ENCODE measurements at regions not wholly inside any gene's neighbourhood (a gene's known extent, or its start where the extent isn't known, plus 50 kb on each side); places are given as distances from the start of the nearest gene placed in this dataset.

DNA sequence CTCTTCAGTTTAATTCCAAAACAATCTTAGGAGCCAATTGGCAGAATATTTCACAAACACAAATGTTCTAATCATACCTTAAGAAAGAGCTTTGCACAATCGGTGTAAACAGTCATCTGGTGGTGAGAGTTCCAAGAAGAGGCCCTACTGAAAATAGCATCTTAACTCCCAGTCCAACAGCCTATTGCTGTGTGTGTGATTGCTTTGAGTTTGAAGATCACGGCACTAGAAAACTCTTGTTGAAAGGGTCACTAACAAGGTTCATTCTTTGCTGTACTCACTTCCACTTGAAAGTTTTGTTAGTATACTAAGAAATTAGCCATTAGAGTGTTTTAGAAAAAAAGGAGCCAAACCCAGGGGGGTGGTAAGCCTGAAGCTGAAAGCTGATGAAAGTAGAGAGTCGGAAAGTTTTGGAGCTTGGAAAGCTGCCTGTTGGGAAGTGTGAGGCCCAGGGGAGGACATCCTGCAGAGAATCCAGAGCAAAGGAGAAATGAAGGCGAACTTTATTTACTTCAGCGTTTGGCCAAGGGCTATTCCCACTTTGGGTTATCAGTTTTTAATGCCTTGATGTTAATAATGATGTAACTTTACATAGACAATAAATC, 180.3 kb upstream of the GHR start:
- TF ChIP-seq, protein P1, sequence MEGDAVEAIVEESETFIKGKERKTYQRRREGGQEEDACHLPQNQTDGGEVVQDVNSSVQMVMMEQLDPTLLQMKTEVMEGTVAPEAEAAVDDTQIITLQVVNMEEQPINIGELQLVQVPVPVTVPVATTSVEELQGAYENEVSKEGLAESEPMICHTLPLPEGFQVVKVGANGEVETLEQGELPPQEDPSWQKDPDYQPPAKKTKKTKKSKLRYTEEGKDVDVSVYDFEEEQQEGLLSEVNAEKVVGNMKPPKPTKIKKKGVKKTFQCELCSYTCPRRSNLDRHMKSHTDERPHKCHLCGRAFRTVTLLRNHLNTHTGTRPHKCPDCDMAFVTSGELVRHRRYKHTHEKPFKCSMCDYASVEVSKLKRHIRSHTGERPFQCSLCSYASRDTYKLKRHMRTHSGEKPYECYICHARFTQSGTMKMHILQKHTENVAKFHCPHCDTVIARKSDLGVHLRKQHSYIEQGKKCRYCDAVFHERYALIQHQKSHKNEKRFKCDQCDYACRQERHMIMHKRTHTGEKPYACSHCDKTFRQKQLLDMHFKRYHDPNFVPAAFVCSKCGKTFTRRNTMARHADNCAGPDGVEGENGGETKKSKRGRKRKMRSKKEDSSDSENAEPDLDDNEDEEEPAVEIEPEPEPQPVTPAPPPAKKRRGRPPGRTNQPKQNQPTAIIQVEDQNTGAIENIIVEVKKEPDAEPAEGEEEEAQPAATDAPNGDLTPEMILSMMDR (tag by site-specific recombination; IDR thresholded peaks at IDR 0.05), result no peak
- TF ChIP-seq ZNF335 (tag by site-specific recombination; conservative IDR thresholded peaks at IDR 0.05) (no peak), WT1 (tag by site-specific recombination; IDR thresholded peaks at IDR 0.05) (no peak), ZNF558 (tag by site-specific recombination; IDR thresholded peaks at IDR 0.05) (no peak), ZNF626 (tag by site-specific recombination; IDR thresholded peaks at IDR 0.05) (no peak), ZNF24 (tag by site-specific recombination; IDR thresholded peaks at IDR 0.05) (no peak)
- TF ChIP-seq, protein P2, sequence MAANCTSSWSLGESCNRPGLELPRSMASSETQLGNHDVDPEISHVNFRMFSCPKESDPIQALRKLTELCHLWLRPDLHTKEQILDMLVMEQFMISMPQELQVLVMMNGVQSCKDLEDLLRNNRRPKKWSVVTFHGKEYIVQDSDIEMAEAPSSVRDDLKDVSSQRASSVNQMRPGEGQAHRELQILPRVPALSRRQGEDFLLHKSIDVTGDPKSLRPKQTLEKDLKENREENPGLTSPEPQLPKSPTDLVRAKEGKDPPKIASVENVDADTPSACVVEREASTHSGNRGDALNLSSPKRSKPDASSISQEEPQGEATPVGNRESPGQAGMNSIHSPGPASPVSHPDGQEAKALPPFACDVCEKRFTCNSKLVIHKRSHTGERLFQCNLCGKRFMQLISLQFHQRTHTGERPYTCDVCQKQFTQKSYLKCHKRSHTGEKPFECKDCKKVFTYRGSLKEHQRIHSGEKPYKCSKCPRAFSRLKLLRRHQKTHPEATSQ (tag by site-specific recombination; IDR thresholded peaks at IDR 0.05), result no peak
- TF ChIP-seq, protein P3, sequence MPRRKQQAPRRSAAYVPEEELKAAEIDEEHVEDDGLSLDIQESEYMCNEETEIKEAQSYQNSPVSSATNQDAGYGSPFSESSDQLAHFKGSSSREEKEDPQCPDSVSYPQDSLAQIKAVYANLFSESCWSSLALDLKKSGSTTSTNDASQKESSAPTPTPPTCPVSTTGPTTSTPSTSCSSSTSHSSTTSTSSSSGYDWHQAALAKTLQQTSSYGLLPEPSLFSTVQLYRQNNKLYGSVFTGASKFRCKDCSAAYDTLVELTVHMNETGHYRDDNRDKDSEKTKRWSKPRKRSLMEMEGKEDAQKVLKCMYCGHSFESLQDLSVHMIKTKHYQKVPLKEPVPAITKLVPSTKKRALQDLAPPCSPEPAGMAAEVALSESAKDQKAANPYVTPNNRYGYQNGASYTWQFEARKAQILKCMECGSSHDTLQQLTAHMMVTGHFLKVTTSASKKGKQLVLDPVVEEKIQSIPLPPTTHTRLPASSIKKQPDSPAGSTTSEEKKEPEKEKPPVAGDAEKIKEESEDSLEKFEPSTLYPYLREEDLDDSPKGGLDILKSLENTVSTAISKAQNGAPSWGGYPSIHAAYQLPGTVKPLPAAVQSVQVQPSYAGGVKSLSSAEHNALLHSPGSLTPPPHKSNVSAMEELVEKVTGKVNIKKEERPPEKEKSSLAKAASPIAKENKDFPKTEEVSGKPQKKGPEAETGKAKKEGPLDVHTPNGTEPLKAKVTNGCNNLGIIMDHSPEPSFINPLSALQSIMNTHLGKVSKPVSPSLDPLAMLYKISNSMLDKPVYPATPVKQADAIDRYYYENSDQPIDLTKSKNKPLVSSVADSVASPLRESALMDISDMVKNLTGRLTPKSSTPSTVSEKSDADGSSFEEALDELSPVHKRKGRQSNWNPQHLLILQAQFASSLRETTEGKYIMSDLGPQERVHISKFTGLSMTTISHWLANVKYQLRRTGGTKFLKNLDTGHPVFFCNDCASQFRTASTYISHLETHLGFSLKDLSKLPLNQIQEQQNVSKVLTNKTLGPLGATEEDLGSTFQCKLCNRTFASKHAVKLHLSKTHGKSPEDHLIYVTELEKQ (tag by site-specific recombination; IDR thresholded peaks at IDR 0.05; ENCODE audit: borderline replicate concordance), result no peak
- TF ChIP-seq, protein P4, sequence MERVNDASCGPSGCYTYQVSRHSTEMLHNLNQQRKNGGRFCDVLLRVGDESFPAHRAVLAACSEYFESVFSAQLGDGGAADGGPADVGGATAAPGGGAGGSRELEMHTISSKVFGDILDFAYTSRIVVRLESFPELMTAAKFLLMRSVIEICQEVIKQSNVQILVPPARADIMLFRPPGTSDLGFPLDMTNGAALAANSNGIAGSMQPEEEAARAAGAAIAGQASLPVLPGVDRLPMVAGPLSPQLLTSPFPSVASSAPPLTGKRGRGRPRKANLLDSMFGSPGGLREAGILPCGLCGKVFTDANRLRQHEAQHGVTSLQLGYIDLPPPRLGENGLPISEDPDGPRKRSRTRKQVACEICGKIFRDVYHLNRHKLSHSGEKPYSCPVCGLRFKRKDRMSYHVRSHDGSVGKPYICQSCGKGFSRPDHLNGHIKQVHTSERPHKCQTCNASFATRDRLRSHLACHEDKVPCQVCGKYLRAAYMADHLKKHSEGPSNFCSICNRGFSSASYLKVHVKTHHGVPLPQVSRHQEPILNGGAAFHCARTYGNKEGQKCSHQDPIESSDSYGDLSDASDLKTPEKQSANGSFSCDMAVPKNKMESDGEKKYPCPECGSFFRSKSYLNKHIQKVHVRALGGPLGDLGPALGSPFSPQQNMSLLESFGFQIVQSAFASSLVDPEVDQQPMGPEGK (tag by site-specific recombination; IDR thresholded peaks at IDR 0.05), result no peak
- TF ChIP-seq, protein P5, sequence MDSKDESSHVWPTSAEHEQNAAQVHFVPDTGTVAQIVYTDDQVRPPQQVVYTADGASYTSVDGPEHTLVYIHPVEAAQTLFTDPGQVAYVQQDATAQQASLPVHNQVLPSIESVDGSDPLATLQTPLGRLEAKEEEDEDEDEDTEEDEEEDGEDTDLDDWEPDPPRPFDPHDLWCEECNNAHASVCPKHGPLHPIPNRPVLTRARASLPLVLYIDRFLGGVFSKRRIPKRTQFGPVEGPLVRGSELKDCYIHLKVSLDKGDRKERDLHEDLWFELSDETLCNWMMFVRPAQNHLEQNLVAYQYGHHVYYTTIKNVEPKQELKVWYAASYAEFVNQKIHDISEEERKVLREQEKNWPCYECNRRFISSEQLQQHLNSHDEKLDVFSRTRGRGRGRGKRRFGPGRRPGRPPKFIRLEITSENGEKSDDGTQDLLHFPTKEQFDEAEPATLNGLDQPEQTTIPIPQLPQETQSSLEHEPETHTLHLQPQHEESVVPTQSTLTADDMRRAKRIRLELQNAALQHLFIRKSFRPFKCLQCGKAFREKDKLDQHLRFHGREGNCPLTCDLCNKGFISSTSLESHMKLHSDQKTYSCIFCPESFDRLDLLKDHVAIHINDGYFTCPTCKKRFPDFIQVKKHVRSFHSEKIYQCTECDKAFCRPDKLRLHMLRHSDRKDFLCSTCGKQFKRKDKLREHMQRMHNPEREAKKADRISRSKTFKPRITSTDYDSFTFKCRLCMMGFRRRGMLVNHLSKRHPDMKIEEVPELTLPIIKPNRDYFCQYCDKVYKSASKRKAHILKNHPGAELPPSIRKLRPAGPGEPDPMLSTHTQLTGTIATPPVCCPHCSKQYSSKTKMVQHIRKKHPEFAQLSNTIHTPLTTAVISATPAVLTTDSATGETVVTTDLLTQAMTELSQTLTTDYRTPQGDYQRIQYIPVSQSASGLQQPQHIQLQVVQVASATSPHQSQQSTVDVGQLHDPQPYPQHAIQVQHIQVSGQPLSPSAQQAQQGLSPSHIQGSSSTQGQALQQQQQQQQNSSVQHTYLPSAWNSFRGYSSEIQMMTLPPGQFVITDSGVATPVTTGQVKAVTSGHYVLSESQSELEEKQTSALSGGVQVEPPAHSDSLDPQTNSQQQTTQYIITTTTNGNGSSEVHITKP (tag by site-specific recombination; IDR thresholded peaks at IDR 0.05), result no peak
- TF ChIP-seq, protein P6, sequence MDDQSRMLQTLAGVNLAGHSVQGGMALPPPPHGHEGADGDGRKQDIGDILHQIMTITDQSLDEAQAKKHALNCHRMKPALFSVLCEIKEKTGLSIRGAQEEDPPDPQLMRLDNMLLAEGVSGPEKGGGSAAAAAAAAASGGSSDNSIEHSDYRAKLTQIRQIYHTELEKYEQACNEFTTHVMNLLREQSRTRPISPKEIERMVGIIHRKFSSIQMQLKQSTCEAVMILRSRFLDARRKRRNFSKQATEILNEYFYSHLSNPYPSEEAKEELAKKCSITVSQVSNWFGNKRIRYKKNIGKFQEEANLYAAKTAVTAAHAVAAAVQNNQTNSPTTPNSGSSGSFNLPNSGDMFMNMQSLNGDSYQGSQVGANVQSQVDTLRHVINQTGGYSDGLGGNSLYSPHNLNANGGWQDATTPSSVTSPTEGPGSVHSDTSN (CRISPR knock-in tag; IDR thresholded peaks at IDR 0.05), result no peak

All from HEK293 (cell line).